CD14-positive monocyte (primary cell): ENCODE measurements at regions not wholly inside any gene's neighbourhood (a gene's known extent, or its start where the extent isn't known, plus 50 kb on each side); places are given as distances from the start of the nearest gene placed in this dataset.

Experiments used
- DNase-seq, 3 donors: peaks; one replicate each; pipeline ENCODE4 v3.0.0-alpha.2; 2011 to 2022
- H2AFZ ChIP-seq: 2 replicates; pipeline ENCODE4 v1.6.0; 2012; ENCODE audit warnings: mild to moderate bottlenecking, low read depth, low read length, inconsistent platforms; ENCODE audit not compliant: insufficient read depth, poor library complexity, severe bottlenecking
- H3K27ac ChIP-seq, 2 donors: 1 replicate in 1 of 2; 2 replicates in 1 of 2; pipeline ENCODE4 v1.5.1; 2012 to 2013; ENCODE audit warnings: low read length in 2 of 2, control low read depth in 1 of 2, inconsistent platforms in 1 of 2, low read depth in 1 of 2, mild to moderate bottlenecking in 1 of 2
- H3K27me3 ChIP-seq, 2 donors: one replicate each; pipeline versions ENCODE4 v1.6.0 to v1.6.1; 2011 to 2013; ENCODE audit warnings: low read length in 2 of 2; ENCODE audit not compliant: control insufficient read depth in 2 of 2, insufficient read depth in 2 of 2
- H3K36me3 ChIP-seq, 2 donors: replicated peaks in 1 of 2; 1 replicate in 1 of 2; 2 replicates in 1 of 2; pipeline versions ENCODE4 v1.5.1 to v1.6.1; 2012 to 2013; ENCODE audit warnings: low read length in 2 of 2, control low read depth in 1 of 2, inconsistent platforms in 1 of 2, mild to moderate bottlenecking in 1 of 2; ENCODE audit not compliant: insufficient read depth in 2 of 2, control insufficient read depth in 1 of 2
- H3K4me1 ChIP-seq, 2 donors: 1 replicate in 1 of 2; 2 replicates in 1 of 2; pipeline versions ENCODE4 v1.5.1 to v1.6.1; 2012 to 2013; ENCODE audit warnings: low read length in 2 of 2, control low read depth in 1 of 2, inconsistent platforms in 1 of 2, mild to moderate bottlenecking in 1 of 2, moderate library complexity in 1 of 2; ENCODE audit not compliant: insufficient read depth in 2 of 2, control insufficient read depth in 1 of 2
- H3K4me2 ChIP-seq: replicated peaks from 2 replicates; pipeline ENCODE3; 2012; ENCODE audit warnings: low read length, moderate library complexity, mild to moderate bottlenecking; ENCODE audit not compliant: poor library complexity, severe bottlenecking; ENCODE audit errors: extremely low read depth
- H3K4me3 ChIP-seq, 3 experiments: fragments of 200-600 bp in 1 of 3; sonication (generic) in 1 of 3; replicated peaks in 1 of 3; 1 replicate in 2 of 3; 2 replicates in 1 of 3; pipeline ENCODE4 v1.5.1; 2011 to 2013; ENCODE audit warnings: low read length in 3 of 3, mild to moderate bottlenecking in 3 of 3, control low read depth in 2 of 3, low read depth in 2 of 3, inconsistent platforms in 1 of 3, moderate library complexity in 1 of 3
- H3K79me2 ChIP-seq: 2 replicates; pipeline ENCODE4 v1.6.0; 2012; ENCODE audit warnings: mild to moderate bottlenecking, control low read depth, inconsistent platforms, low read length, moderate library complexity; ENCODE audit not compliant: insufficient read depth
- H3K9ac ChIP-seq: 2 replicates; pipeline ENCODE4 v1.6.0; 2017; ENCODE audit warnings: low read length, mild to moderate bottlenecking; ENCODE audit not compliant: insufficient read depth, poor library complexity, severe bottlenecking
- H3K9me3 ChIP-seq, 2 donors: replicated peaks in 1 of 2; 1 replicate in 1 of 2; 2 replicates in 1 of 2; pipeline versions ENCODE4 v1.5.1 to v1.6.1; 2012 to 2013; ENCODE audit warnings: low read length in 2 of 2, control low read depth in 1 of 2; ENCODE audit not compliant: control insufficient read depth in 1 of 2, insufficient read depth in 1 of 2
- H4K20me1 ChIP-seq: 2 replicates; pipeline ENCODE4 v1.6.0; 2012; ENCODE audit warnings: mild to moderate bottlenecking, low read length, control low read depth, moderate library complexity; ENCODE audit not compliant: insufficient read depth
- H3K27ac Mint-ChIP-seq, 7 donors: one replicate each; pipeline ENCODE4 v1.8.0; 2020; ENCODE audit warnings: mild to moderate bottlenecking in 7 of 7, mixed read lengths in 7 of 7, moderate library complexity in 6 of 7, inconsistent platforms in 2 of 7
- H3K27me3 Mint-ChIP-seq, 3 donors: one replicate each; pipeline ENCODE4 v1.8.0; 2021 to 2022; ENCODE audit warnings: low read depth in 3 of 3, mild to moderate bottlenecking in 3 of 3, mixed read lengths in 3 of 3, moderate library complexity in 3 of 3, inconsistent platforms in 1 of 3
- H3K36me3 Mint-ChIP-seq, 2 donors: one replicate each; pipeline ENCODE4 v1.8.0; 2020; ENCODE audit warnings: mixed read lengths in 2 of 2, inconsistent platforms in 1 of 2, mild to moderate bottlenecking in 1 of 2
- H3K4me1 Mint-ChIP-seq: one replicate; pipeline ENCODE4 v1.8.0; 2020; ENCODE audit warnings: mild to moderate bottlenecking, mixed read lengths
- H3K4me3 Mint-ChIP-seq, 2 donors: one replicate each; pipeline ENCODE4 v1.8.0; 2020; ENCODE audit warnings: mild to moderate bottlenecking in 2 of 2, mixed read lengths in 2 of 2, moderate library complexity in 1 of 2
- H3K9me3 Mint-ChIP-seq, 7 donors: one replicate each; pipeline ENCODE4 v1.8.0; 2020 to 2022; ENCODE audit warnings: mixed read lengths in 7 of 7, mild to moderate bottlenecking in 6 of 7, moderate library complexity in 6 of 7, inconsistent platforms in 2 of 7
- CTCF ChIP-seq: fragments of 200-600 bp; IDR thresholded peaks from one replicate; pipeline ENCODE4 v1.8.0; 2022; ENCODE audit warnings: antibody characterized with exemption, mild to moderate bottlenecking
- WGBS: methylation state at CpG from one replicate; pipeline ENCODE4 v1.1.5; 2013; ENCODE audit warnings: missing lambda C conversion rate; ENCODE audit not compliant: insufficient coverage; 5-methylcytosine and 5-hydroxymethylcytosine counted together
- intact Hi-C, 2 donors: fragments of 100-400 bp; cut with micrococcal nuclease; formaldehyde crosslinking; loops; one replicate each; pipeline versions ENCODE4 v1.15.0 to v1.15.1; 2023

GRCh38 chr5:118522626-118523025, 465.7 kb downstream of the DTWD2 start:
- no peak for DNase-seq
- Histone ChIP-seq H3K36me3 (no peaks in the 10 kb centered on the region), H2AFZ (no peak overlapping the region), H4K20me1 (no peaks in the 10 kb centered on the region), H3K27me3 (no peaks in the 10 kb centered on the region), H3K4me2 (no peak overlapping the region), H3K27ac (no peak overlapping the region), H3K4me3 (no peak overlapping the region), H3K4me1 (no peaks in the 10 kb centered on the region), H3K79me2 (no peaks in the 10 kb centered on the region), H3K9me3 (no peaks in the 10 kb centered on the region), H3K9ac (no peak overlapping the region)
- intact Hi-C loops: no loop called here
- Mint-ChIP-seq H3K4me1 (no peaks in the 10 kb centered on the region), H3K27ac (no peak overlapping the region), H3K27me3 (peaks cover 0 to under 1% (median 0%) of the 10 kb centered on the region in 3 donors), H3K4me3 (no peak overlapping the region), H3K36me3 (no peaks in the 10 kb centered on the region), H3K9me3 (peaks cover 0 to 7% (median 0%) of the 10 kb centered on the region in 7 donors)
- TF ChIP-seq CTCF: no peak

- H3K9ac ChIP-seq: no peak overlapping the region
- H4K20me1 ChIP-seq: no peaks in the 10 kb centered on the region
- Mint-ChIP-seq H3K27me3 (no peaks in the 10 kb centered on the region), H3K9me3 (peaks cover 0 to 6% (median 1%) of the 10 kb centered on the region in 7 donors), H3K4me3 (no peak overlapping the region), H3K27ac (no peak overlapping the region), H3K4me1 (no peaks in the 10 kb centered on the region), H3K36me3 (no peaks in the 10 kb centered on the region)
- no peak overlapping the region for H3K4me2 ChIP-seq
- TF ChIP-seq CTCF: no peak
- no peaks in the 10 kb centered on the region for H3K27me3 ChIP-seq
- no peaks in the 10 kb centered on the region for H3K4me1 ChIP-seq
- H3K36me3 ChIP-seq: no peaks in the 10 kb centered on the region
- WGBS: 100% methylated on average over 1 of the region's 3 CpGs
- H2AFZ ChIP-seq: no peak overlapping the region
- H3K27ac ChIP-seq: no peak overlapping the region
- no peaks in the 10 kb centered on the region for H3K9me3 ChIP-seq
- H3K4me3 ChIP-seq: no peak overlapping the region
- intact Hi-C loops: no loop called here
- no peaks in the 10 kb centered on the region for H3K79me2 ChIP-seq
- DNase-seq: no peak
These were observed 467.5 kb downstream of the DTWD2 start for GRCh38 chr5:118520771-118521415.
